ENCODE measurements at regions not wholly inside any gene's neighbourhood (a gene's known extent, or its start where the extent isn't known, plus 50 kb on each side); places are given as distances from the start of the nearest gene placed in this dataset.
"Not testable (repeated sequence)": the region's sequence is repeated elsewhere in the genome, so short reads cannot be mapped to it uniquely, and the experiment has no call there.

DNA sequence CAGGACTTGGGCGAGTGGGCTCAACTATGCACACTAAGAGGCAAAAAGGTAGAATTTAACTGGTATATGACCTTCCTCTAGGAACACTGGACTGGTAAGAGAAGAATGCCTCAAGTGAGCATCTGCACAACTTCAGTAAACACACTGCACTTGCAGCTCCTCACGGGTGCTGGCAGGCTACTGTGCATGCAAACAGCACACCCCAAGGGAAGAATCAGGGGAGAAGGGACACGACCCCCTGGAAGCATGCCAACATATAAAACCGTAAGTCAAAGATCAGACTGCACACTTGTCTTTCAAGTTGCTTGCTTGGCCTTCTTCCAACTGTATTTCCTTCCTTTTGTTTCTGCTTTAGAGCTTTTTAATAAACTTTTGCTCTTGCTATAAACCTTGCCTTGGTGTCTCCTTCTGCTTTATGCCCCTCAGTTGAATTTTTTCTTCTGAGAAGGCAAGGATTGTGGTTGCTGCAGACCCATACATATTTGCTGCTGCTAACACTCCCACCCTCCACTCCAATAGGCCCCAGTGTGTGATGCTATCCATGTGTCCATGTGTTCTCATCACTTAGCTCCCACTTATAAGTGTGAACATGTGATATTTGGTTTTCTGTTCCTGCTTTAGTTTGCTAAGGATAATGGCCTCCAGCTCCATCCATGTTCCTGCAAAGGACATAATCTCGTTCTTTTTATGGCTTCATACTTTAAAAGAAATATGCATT lies 263.7 kb upstream of the SPOPL start:
- Histone ChIP-seq H3K9me3 (ENCODE audit: control insufficient read depth, insufficient read depth, low read length) (no peaks in the 10 kb centered on the region), H3K36me3 (ENCODE audit: control insufficient read depth, insufficient read depth, low read length) (no peaks in the 10 kb centered on the region), H3K4me3 (ENCODE audit: low read length) (no peak overlapping the region), H3K27ac (ENCODE audit: low read length) (no peak overlapping the region), H3K27me3 (ENCODE audit: control insufficient read depth, insufficient read depth, low read length) (no peaks in the 10 kb centered on the region), H3K4me1 (ENCODE audit: control insufficient read depth, insufficient read depth, low read length) (no peaks in the 10 kb centered on the region)
- DNase-seq (ENCODE audit: low read depth, low spot score), result no peak
- no CpG with 5 or more reads among the region's 5 CpGs for WGBS (ENCODE audit: insufficient coverage, insufficient read length)

DNA sequence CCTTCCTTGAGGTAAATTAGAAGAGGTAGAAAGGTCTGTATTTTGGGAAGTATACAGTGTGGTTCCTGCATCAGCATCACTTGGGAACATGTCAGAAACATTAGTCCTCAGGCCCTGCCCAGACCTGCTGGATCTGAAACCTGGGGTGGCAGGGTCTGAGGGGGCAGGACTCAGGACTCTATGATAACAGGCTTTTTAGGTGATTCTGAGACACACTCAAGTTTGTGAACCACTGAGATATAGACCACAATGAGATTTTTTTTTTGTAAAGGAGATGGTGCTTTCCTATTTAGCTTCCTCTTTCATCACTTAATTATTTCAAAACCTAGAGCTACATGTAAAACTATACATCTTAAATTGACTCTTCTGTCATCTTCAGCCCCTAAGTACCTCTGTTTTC lies 262.7 kb upstream of the SPOPL start:
- Histone ChIP-seq H3K9me3 (ENCODE audit: control insufficient read depth, insufficient read depth, low read length) (no peaks in the 10 kb centered on the region), H3K27me3 (ENCODE audit: control insufficient read depth, insufficient read depth, low read length) (no peaks in the 10 kb centered on the region), H3K4me1 (ENCODE audit: control insufficient read depth, insufficient read depth, low read length) (no peaks in the 10 kb centered on the region), H3K27ac (ENCODE audit: low read length) (no peak overlapping the region), H3K36me3 (ENCODE audit: control insufficient read depth, insufficient read depth, low read length) (no peaks in the 10 kb centered on the region), H3K4me3 (ENCODE audit: low read length) (no peak overlapping the region)
- DNase-seq (ENCODE audit: low read depth, low spot score), result no peak

DNA sequence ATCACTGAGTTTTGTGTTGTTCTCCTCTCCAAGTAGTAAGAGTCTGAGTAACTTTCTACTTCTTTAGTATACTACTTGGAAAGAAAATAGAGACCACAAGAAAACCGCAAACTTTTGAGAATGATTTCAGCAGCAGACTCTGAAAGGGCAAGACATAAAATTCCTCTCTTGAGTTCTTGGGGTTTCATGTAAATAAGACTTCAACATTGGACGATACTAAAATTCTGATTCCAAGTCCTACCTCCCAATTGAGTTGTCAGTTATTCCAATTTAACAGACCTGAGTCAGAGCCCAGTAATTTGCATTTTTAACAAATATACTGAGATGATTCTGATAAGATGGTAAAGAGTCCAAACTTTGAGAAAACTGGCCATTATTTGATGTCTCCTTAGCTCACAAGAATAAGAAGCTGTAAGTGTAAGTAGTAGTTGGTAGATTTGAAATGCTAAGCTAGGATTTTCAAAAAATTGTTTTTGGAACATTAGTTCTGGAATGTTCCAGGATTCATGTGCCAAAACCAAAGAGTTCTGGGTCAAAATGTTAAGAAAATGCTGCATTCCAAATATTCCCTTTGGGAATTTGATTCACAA lies 261.6 kb upstream of the SPOPL start:
- no peaks in the 10 kb centered on the region for H3K36me3 ChIP-seq (ENCODE audit: control insufficient read depth, insufficient read depth, low read length)
- no CpG with 5 or more reads among the region's 2 CpGs for WGBS (ENCODE audit: insufficient coverage, insufficient read length)

DNA sequence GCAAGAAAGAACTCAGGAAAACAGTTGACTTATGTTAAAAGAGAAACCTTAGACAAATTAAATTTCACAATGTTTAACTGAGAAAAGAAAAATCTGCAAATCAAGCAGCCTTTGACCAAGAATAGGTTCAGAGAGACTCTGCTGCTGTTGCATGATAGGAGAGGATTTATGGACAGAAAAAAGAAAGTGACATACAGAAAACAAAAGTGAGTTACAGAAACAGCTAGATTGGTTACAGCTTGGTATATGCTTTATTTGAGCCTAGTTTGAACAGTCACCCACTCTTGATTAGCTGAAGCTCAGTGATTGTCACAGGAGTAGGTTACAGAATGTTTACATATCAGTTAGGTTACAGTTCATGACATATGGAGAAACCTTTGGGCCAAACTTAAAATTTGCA lies 258.2 kb upstream of the SPOPL start:
- H3K9me3 ChIP-seq (ENCODE audit: control insufficient read depth, insufficient read depth, low read length), result no peaks in the 10 kb centered on the region
- H3K4me3 ChIP-seq (ENCODE audit: low read length), result no peak overlapping the region
- H3K4me1 ChIP-seq (ENCODE audit: control insufficient read depth, insufficient read depth, low read length), result no peaks in the 10 kb centered on the region
- DNase-seq (ENCODE audit: low read depth, low spot score), result no peak
- no peaks in the 10 kb centered on the region for H3K27me3 ChIP-seq (ENCODE audit: control insufficient read depth, insufficient read depth, low read length)
- no peaks in the 10 kb centered on the region for H3K36me3 ChIP-seq (ENCODE audit: control insufficient read depth, insufficient read depth, low read length)
- H3K27ac ChIP-seq (ENCODE audit: low read length), result no peak overlapping the region

More for the DNA sequence above, 261.6 kb upstream of the SPOPL start:
- no peak for DNase-seq (ENCODE audit: low read depth, low spot score)
- Histone ChIP-seq H3K27ac (ENCODE audit: low read length) (no peak overlapping the region), H3K27me3 (ENCODE audit: control insufficient read depth, insufficient read depth, low read length) (no peaks in the 10 kb centered on the region), H3K9me3 (ENCODE audit: control insufficient read depth, insufficient read depth, low read length) (no peaks in the 10 kb centered on the region), H3K4me1 (ENCODE audit: control insufficient read depth, insufficient read depth, low read length) (no peaks in the 10 kb centered on the region), H3K4me3 (ENCODE audit: low read length) (no peak overlapping the region)

DNA sequence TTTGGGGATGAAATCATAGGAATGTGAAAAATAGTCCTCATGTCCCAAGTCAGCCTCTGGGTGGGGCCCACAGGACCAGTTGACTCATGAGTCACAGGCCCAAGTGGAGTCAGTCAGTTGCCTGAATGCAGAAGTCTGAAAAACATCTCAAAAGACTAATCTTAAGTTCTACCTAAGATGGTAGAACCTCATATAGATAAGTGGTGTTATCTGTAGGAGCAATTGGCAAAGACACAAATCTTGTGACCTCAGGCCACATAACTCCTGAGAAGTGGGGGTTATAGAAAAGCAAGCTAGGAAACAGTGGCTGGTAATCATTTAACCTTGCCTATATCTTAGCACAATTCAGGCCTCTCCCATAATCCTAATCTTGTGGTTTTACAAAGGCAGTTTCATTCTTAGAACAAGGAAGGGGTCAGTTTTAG lies 257.1 kb upstream of the SPOPL start:
- H3K27me3 ChIP-seq (ENCODE audit: control insufficient read depth, insufficient read depth, low read length), result no peaks in the 10 kb centered on the region
- H3K4me3 ChIP-seq (ENCODE audit: low read length), result no peak overlapping the region
- no peaks in the 10 kb centered on the region for H3K9me3 ChIP-seq (ENCODE audit: control insufficient read depth, insufficient read depth, low read length)
- H3K27ac ChIP-seq (ENCODE audit: low read length), result no peak overlapping the region
- no peaks in the 10 kb centered on the region for H3K4me1 ChIP-seq (ENCODE audit: control insufficient read depth, insufficient read depth, low read length)
- no peaks in the 10 kb centered on the region for H3K36me3 ChIP-seq (ENCODE audit: control insufficient read depth, insufficient read depth, low read length)
- DNase-seq (ENCODE audit: low read depth, low spot score), result no peak

DNA sequence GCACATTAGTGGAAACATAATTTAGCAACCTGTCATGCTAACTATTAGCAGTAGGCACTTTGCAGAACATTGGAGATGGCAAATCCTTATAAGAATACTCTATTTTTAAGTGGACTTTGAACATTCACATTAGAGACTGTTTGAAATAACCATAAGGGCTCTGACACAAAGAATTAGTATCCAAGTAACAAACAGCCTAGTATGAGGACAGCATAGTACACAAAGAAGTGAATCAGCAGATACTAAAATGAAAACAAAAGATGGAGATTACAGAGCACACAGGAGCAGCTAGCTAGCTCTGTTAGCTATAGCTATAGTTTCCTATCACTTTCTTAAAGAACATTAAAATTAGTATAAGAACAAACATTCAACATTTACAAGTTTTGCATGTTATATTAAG lies 256.3 kb upstream of the SPOPL start:
- Histone ChIP-seq H3K4me1 (ENCODE audit: control insufficient read depth, insufficient read depth, low read length) (peaks cover 1% of the 10 kb centered on the region; the same call in 1 of the 2 replicates), H3K27ac (ENCODE audit: low read length) (no peak overlapping the region), H3K4me3 (ENCODE audit: low read length) (no peak overlapping the region), H3K36me3 (ENCODE audit: control insufficient read depth, insufficient read depth, low read length) (no peaks in the 10 kb centered on the region), H3K27me3 (ENCODE audit: control insufficient read depth, insufficient read depth, low read length) (no peaks in the 10 kb centered on the region), H3K9me3 (ENCODE audit: control insufficient read depth, insufficient read depth, low read length) (no peaks in the 10 kb centered on the region)
- DNase-seq (ENCODE audit: low read depth, low spot score), result no peak

DNA sequence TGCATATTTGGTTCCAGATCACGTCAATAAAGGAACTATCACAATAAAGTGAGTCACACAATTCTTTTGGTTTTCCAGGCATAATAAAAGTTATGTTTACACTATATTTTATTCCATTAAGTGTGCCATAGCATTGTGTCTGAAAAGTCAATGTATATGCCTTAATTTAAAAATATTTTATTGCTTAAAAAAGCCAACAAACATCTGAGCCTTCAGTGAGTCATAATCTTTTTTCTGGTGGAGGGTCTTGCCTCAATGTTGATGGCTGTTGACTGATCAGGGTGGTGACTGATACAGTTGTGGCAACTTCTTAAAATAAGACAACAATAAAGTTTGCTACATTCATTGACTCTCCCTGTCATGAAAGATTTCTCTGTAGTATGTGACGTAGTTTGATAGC lies 254.3 kb upstream of the SPOPL start:
- Histone ChIP-seq H3K36me3 (ENCODE audit: control insufficient read depth, insufficient read depth, low read length) (no peaks in the 10 kb centered on the region), H3K4me1 (ENCODE audit: control insufficient read depth, insufficient read depth, low read length) (peaks cover 1% of the 10 kb centered on the region; the same call in 1 of the 2 replicates), H3K9me3 (ENCODE audit: control insufficient read depth, insufficient read depth, low read length) (no peaks in the 10 kb centered on the region), H3K27me3 (ENCODE audit: control insufficient read depth, insufficient read depth, low read length) (no peaks in the 10 kb centered on the region), H3K27ac (ENCODE audit: low read length) (no peak overlapping the region), H3K4me3 (ENCODE audit: low read length) (no peak overlapping the region)
- WGBS (ENCODE audit: insufficient coverage, insufficient read length), result no CpG with 5 or more reads among the region's 2 CpGs
- DNase-seq (ENCODE audit: low read depth, low spot score), result no peak

DNA sequence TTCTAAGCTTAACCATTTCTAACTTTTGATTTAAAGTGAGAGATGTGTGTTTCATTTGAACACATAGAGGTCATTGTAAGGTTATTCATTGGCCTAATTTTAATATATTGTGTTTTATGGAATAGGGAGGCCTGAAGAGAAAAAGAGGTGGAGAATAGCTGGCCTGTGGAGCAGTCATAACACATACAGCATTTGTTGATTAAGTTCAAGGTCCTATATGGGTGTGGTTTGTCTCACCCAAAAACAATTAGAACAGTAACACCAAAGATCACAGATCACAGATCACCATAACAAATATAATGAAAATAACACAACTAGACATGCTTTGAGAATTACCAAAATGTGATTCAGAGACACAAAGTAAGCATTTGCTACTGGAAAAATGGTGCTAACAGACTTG lies 252.4 kb upstream of the SPOPL start:
- Histone ChIP-seq H3K27me3 (ENCODE audit: control insufficient read depth, insufficient read depth, low read length) (no peaks in the 10 kb centered on the region), H3K4me1 (ENCODE audit: control insufficient read depth, insufficient read depth, low read length) (peaks cover 1% of the 10 kb centered on the region; the same call in 1 of the 2 replicates), H3K4me3 (ENCODE audit: low read length) (no peak overlapping the region), H3K36me3 (ENCODE audit: control insufficient read depth, insufficient read depth, low read length) (no peaks in the 10 kb centered on the region), H3K9me3 (ENCODE audit: control insufficient read depth, insufficient read depth, low read length) (no peaks in the 10 kb centered on the region), H3K27ac (ENCODE audit: low read length) (no peak overlapping the region)
- DNase-seq (ENCODE audit: low read depth, low spot score), result no peak

DNA sequence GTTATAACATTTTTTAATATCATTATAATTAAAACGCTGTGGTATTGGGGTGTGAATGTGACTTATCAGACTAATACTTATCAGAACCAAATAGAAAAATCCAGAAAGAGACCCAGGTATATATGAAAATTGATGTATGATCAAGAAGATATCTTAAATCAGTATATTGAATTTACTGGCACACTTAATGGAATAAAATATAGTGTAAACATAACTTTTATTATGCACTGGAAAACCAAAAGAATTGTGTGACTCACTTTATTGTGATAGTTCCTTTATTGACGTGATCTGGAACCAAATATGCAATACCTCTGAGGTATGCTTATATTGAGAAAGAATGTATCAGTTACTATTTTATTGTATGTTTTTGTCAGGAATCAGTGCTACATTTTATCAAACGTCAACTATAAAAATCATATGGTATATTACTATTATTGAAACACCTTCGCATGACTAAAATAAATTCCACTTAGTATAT lies 250.7 kb upstream of the SPOPL start:
- not testable (repeated sequence) for H3K27ac ChIP-seq (ENCODE audit: low read length); H3K9me3 ChIP-seq (ENCODE audit: control insufficient read depth, insufficient read depth, low read length); H3K36me3 ChIP-seq (ENCODE audit: control insufficient read depth, insufficient read depth, low read length); DNase-seq (ENCODE audit: low read depth, low spot score); H3K27me3 ChIP-seq (ENCODE audit: control insufficient read depth, insufficient read depth, low read length); H3K4me3 ChIP-seq (ENCODE audit: low read length); H3K4me1 ChIP-seq (ENCODE audit: control insufficient read depth, insufficient read depth, low read length)
- no CpG with 5 or more reads among the region's 4 CpGs for WGBS (ENCODE audit: insufficient coverage, insufficient read length)

DNA sequence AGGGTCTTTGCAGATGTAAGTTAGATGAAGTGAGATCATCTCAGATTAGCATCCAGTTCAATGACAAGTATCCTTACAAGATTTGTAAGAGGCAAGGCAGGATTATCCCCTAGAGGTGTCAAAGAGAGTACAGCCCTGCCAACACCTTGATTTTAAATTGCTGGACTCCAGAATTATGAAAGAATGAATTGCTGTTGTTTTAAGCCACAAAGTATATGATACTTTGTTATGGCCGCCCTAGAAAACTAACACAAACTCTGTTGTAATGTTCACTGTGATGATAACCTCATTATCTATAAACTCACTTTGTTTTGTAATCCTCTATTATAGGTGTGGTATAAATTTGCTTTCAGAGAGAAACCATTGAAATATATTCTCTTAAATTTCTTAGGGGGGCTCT lies 249.0 kb upstream of the SPOPL start:
- H3K36me3 ChIP-seq (ENCODE audit: control insufficient read depth, insufficient read depth, low read length), result no peaks in the 10 kb centered on the region
- H3K27me3 ChIP-seq (ENCODE audit: control insufficient read depth, insufficient read depth, low read length), result no peaks in the 10 kb centered on the region
- no peak for DNase-seq (ENCODE audit: low read depth, low spot score)
- peaks cover 1% of the 10 kb centered on the region; the same call in 1 of the 2 replicates for H3K4me1 ChIP-seq (ENCODE audit: control insufficient read depth, insufficient read depth, low read length)
- no peak overlapping the region for H3K27ac ChIP-seq (ENCODE audit: low read length)
- no CpG with 5 or more reads among the region's 1 CpG for WGBS (ENCODE audit: insufficient coverage, insufficient read length)
- H3K9me3 ChIP-seq (ENCODE audit: control insufficient read depth, insufficient read depth, low read length), result no peaks in the 10 kb centered on the region
- no peak overlapping the region for H3K4me3 ChIP-seq (ENCODE audit: low read length)

DNA sequence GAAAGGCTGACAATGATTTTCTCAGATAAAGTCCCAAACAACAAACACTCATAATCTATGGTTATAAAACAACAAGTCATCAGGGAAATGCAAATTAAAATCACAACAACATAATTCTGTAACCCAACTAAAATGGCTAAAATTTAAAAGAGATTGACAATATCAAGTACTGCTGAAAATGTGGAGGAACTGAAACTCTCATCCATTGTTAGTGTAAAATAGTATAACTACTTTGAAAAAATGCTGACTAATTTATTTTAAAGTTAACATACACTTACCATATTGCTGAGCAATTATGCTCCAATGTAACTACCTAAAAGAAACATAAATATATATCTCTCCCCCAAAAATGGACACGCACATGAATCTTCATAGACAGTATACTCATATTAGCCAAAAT lies 245.9 kb upstream of the SPOPL start:
- Histone ChIP-seq H3K27me3 (ENCODE audit: control insufficient read depth, insufficient read depth, low read length) (no peaks in the 10 kb centered on the region), H3K4me3 (ENCODE audit: low read length) (no peak overlapping the region), H3K27ac (ENCODE audit: low read length) (no peak overlapping the region), H3K9me3 (ENCODE audit: control insufficient read depth, insufficient read depth, low read length) (no peaks in the 10 kb centered on the region), H3K36me3 (ENCODE audit: control insufficient read depth, insufficient read depth, low read length) (no peaks in the 10 kb centered on the region), H3K4me1 (ENCODE audit: control insufficient read depth, insufficient read depth, low read length) (no peaks in the 10 kb centered on the region)
- no peak for DNase-seq (ENCODE audit: low read depth, low spot score)
- WGBS (ENCODE audit: insufficient coverage, insufficient read length), result no CpG with 5 or more reads among the region's 1 CpG
